Mucosa of gallbladder (tissue), 1 donor: ENCODE measurements at regions not wholly inside any gene's neighbourhood (a gene's known extent, or its start where the extent isn't known, plus 50 kb on each side); places are given as distances from the start of the nearest gene placed in this dataset.
A peak's percentile ranks its signal among the peaks of the same experiment; 100 is the strongest.

Source experiments
- DNase-seq: peaks from one replicate; pipeline ENCODE4 v3.0.0-alpha.2; 2020; ENCODE audit warnings: low spot score
- donor health status: DM: no; HTN: no; CAD: no.

GRCh38 chr6:113451049-113451448 lies 406.1 kb upstream of the MARCKS start:
- DNase-seq = no peak

GRCh38 chr6:113457198-113457597 lies 399.9 kb upstream of the MARCKS start:
- peak; percentile 11 for DNase-seq

- DNase-seq = no peak
These were observed 399.4 kb upstream of the MARCKS start for GRCh38 chr6:113457751-113458150.

GRCh38 chr6:113458368-113459010 lies 398.7 kb upstream of the MARCKS start:
- DNase-seq = no peak

- no peak for DNase-seq
These were observed 395.8 kb upstream of the MARCKS start for GRCh38 chr6:113461153-113461932.

GRCh38 chr6:113464536-113464935 lies 392.6 kb upstream of the MARCKS start:
- no peak for DNase-seq

GRCh38 chr6:113464960-113465359 lies 392.2 kb upstream of the MARCKS start:
- DNase-seq = no peak

- DNase-seq = no peak
These were observed 390.6 kb upstream of the MARCKS start for GRCh38 chr6:113466526-113466925.

- DNase-seq = no peak
These were observed 381.8 kb upstream of the MARCKS start for GRCh38 chr6:113475392-113475791.

GRCh38 chr6:113476937-113477839 lies 380.0 kb upstream of the MARCKS start:
- no peak for DNase-seq

- no peak for DNase-seq
These were observed 376.5 kb upstream of the MARCKS start for GRCh38 chr6:113480616-113481015.

GRCh38 chr6:113481458-113481857 lies 375.7 kb upstream of the MARCKS start:
- no peak for DNase-seq

- DNase-seq = no peak
These were observed 375.2 kb upstream of the MARCKS start for GRCh38 chr6:113481910-113482309.

GRCh38 chr6:113482771-113483170 lies 374.4 kb upstream of the MARCKS start:
- DNase-seq = no peak

- no peak for DNase-seq
These were observed 370.9 kb upstream of the MARCKS start for GRCh38 chr6:113486199-113486598.

- no peak for DNase-seq
These were observed 369.6 kb upstream of the MARCKS start for GRCh38 chr6:113487489-113488058.

GRCh38 chr6:113488061-113488460 lies 369.1 kb upstream of the MARCKS start:
- DNase-seq = no peak

- no peak for DNase-seq
These were observed 368.1 kb upstream of the MARCKS start for GRCh38 chr6:113488812-113489685.

GRCh38 chr6:113489952-113490746 lies 367.0 kb upstream of the MARCKS start:
- no peak for DNase-seq

- no peak for DNase-seq
These were observed 365.8 kb upstream of the MARCKS start for GRCh38 chr6:113491376-113491775.
